GM18511 (cell line): ENCODE measurements at regions not wholly inside any gene's neighbourhood (a gene's known extent, or its start where the extent isn't known, plus 50 kb on each side); places are given as distances from the start of the nearest gene placed in this dataset.

Source experiments
- ATAC-seq: cut with Tn5 transposase; IDR thresholded peaks from one replicate; pipeline ENCODE4 v1.9.1; 2021; ENCODE audit warnings: mild to moderate bottlenecking, moderate library complexity; ENCODE audit not compliant: unreplicated experiment

GRCh38 chr2:67259556-67260342, 137.4 kb upstream of the ETAA1 start:
- no peak for ATAC-seq

GRCh38 chr2:67260343-67261277, 136.5 kb upstream of the ETAA1 start:
- ATAC-seq: no peak

- no peak for ATAC-seq
Observed at GRCh38 chr2:67267241-67267640, 129.9 kb upstream of the ETAA1 start.

GRCh38 chr2:67268797-67269196, 128.3 kb upstream of the ETAA1 start:
- no peak for ATAC-seq

GRCh38 chr2:67272195-67272594, 124.9 kb upstream of the ETAA1 start:
- ATAC-seq: no peak

GRCh38 chr2:67277450-67277849, 119.7 kb upstream of the ETAA1 start:
- no peak for ATAC-seq

GRCh38 chr2:67281101-67281500, 116.0 kb upstream of the ETAA1 start:
- ATAC-seq: no peak

- no peak for ATAC-seq
Observed at GRCh38 chr2:67283641-67284040, 113.5 kb upstream of the ETAA1 start.

- no peak for ATAC-seq
Observed at GRCh38 chr2:67286981-67287759, 110.0 kb upstream of the ETAA1 start.

GRCh38 chr2:67289271-67289670, 107.9 kb upstream of the ETAA1 start:
- ATAC-seq: no peak

- no peak for ATAC-seq
Observed at GRCh38 chr2:67289921-67290371, 107.2 kb upstream of the ETAA1 start.

GRCh38 chr2:67290451-67291290, 106.5 kb upstream of the ETAA1 start:
- ATAC-seq: no peak

- ATAC-seq: no peak
Observed at GRCh38 chr2:67294218-67294617, 102.9 kb upstream of the ETAA1 start.

- ATAC-seq: no peak
Observed at GRCh38 chr2:67295406-67295805, 101.7 kb upstream of the ETAA1 start.

- no peak for ATAC-seq
Observed at GRCh38 chr2:67295851-67296250, 101.3 kb upstream of the ETAA1 start.

- ATAC-seq: no peak
Observed at GRCh38 chr2:67304300-67304890, 92.7 kb upstream of the ETAA1 start.

GRCh38 chr2:67309281-67309680, 87.9 kb upstream of the ETAA1 start:
- ATAC-seq: no peak

- ATAC-seq: no peak
Observed at GRCh38 chr2:67311536-67311935, 85.6 kb upstream of the ETAA1 start.

- no peak for ATAC-seq
Observed at GRCh38 chr2:67312871-67313270, 84.3 kb upstream of the ETAA1 start.

GRCh38 chr2:67313536-67313935, 83.6 kb upstream of the ETAA1 start:
- no peak for ATAC-seq
